Hepatocyte (in vitro differentiated cells): ENCODE measurements at regions not wholly inside any gene's neighbourhood (a gene's known extent, or its start where the extent isn't known, plus 50 kb on each side); places are given as distances from the start of the nearest gene placed in this dataset.

Source experiments
- DNase-seq: peaks from one replicate; pipeline ENCODE4 v3.0.0-alpha.2; 2016; ENCODE audit warnings: low spot score
- H2AFZ ChIP-seq: fragments of 200-600 bp; sonication (generic); 2 replicates; pipeline ENCODE4 v1.6.0; 2016; ENCODE audit warnings: antibody characterized with exemption, mild to moderate bottlenecking
- H3K27ac ChIP-seq: fragments of 200-600 bp; sonication (generic); 2 replicates; pipeline ENCODE4 v1.5.1; 2016; ENCODE audit warnings: mild to moderate bottlenecking
- H3K27me3 ChIP-seq: fragments of 200-600 bp; sonication (generic); 2 replicates; pipeline ENCODE4 v1.6.1; 2016
- H3K36me3 ChIP-seq: fragments of 200-600 bp; sonication (generic); replicated peaks from 2 replicates; pipeline ENCODE4 v1.5.1; 2016; ENCODE audit warnings: low read depth; ENCODE audit not compliant: insufficient read depth
- H3K4me1 ChIP-seq: fragments of 200-600 bp; sonication (generic); 2 replicates; pipeline ENCODE4 v1.5.1; 2016; ENCODE audit warnings: mild to moderate bottlenecking, moderate library complexity; ENCODE audit not compliant: insufficient read depth
- H3K4me2 ChIP-seq: fragments of 200-600 bp; sonication (generic); 2 replicates; pipeline ENCODE4 v1.6.0; 2016
- H3K4me3 ChIP-seq: fragments of 200-600 bp; sonication (generic); 2 replicates; pipeline ENCODE4 v1.5.1; 2016; ENCODE audit warnings: mild to moderate bottlenecking
- H3K79me2 ChIP-seq: fragments of 200-600 bp; sonication (generic); 2 replicates; pipeline ENCODE4 v1.6.0; 2017; ENCODE audit warnings: mild to moderate bottlenecking
- H3K9me2 ChIP-seq: fragments of 200-600 bp; sonication (generic); replicated peaks from 2 replicates; pipeline ENCODE4 v1.6.0; 2017; ENCODE audit warnings: mild to moderate bottlenecking; ENCODE audit not compliant: insufficient read depth
- H3K9me3 ChIP-seq: fragments of 200-600 bp; sonication (generic); 2 replicates; pipeline ENCODE4 v1.5.1; 2016; ENCODE audit warnings: low read depth, mild to moderate bottlenecking
- H4K20me1 ChIP-seq: fragments of 200-600 bp; sonication (generic); 2 replicates; pipeline ENCODE4 v1.6.0; 2016; ENCODE audit warnings: mild to moderate bottlenecking; ENCODE audit not compliant: insufficient read depth, poor library complexity, severe bottlenecking
- CTCF ChIP-seq: fragments of 200-600 bp; sonication (generic); IDR thresholded peaks from 2 replicates; pipeline ENCODE4 v1.5.1; 2016; ENCODE audit warnings: antibody characterized with exemption, mild to moderate bottlenecking; ENCODE audit not compliant: poor library complexity
- EZH2 ChIP-seq: fragments of 200-600 bp; sonication (generic); IDR thresholded peaks from 2 replicates; pipeline ENCODE4 v1.6.1; 2016; ENCODE audit warnings: antibody characterized with exemption, mild to moderate bottlenecking, borderline replicate concordance
- EZH2phosphoT487 ChIP-seq: fragments of 200-600 bp; sonication (generic); IDR thresholded peaks from one replicate; pipeline ENCODE4 v1.6.1; 2018; ENCODE audit warnings: antibody characterized with exemption, mild to moderate bottlenecking, low read depth, moderate library complexity; ENCODE audit not compliant: unreplicated experiment, severe bottlenecking
- WGBS: methylation state at CpG from one replicate; pipeline ENCODE4 v1.1.6; 2016; ENCODE audit warnings: low lambda C conversion rate; ENCODE audit errors: missing lambda C conversion rate; 5-methylcytosine and 5-hydroxymethylcytosine counted together

- TF ChIP-seq EZH2phosphoT487: no peak
- no peak for TF ChIP-seq EZH2
- TF ChIP-seq CTCF: no peak
- Histone ChIP-seq H3K9me3 (no peaks in the 10 kb centered on the region), H3K27me3 (no peaks in the 10 kb centered on the region), H3K79me2 (no peaks in the 10 kb centered on the region), H3K36me3 (no peaks in the 10 kb centered on the region), H3K4me2 (no peak overlapping the region), H4K20me1 (no peaks in the 10 kb centered on the region), H3K4me1 (no peaks in the 10 kb centered on the region), H3K4me3 (no peak overlapping the region), H3K9me2 (no peaks in the 10 kb centered on the region), H2AFZ (no peak overlapping the region), H3K27ac (no peak overlapping the region)
- no peak for DNase-seq
Observed at GRCh38 chr7:142409471-142409870, 151.6 kb upstream of the PRSS58 start.

- H3K4me2 ChIP-seq: no peak overlapping the region
- no peak for DNase-seq
- H3K4me3 ChIP-seq: no peak overlapping the region
- no peaks in the 10 kb centered on the region for H4K20me1 ChIP-seq
- no peaks in the 10 kb centered on the region for H3K9me3 ChIP-seq
- no peaks in the 10 kb centered on the region for H3K27me3 ChIP-seq
- no peak overlapping the region for H2AFZ ChIP-seq
- no peaks in the 10 kb centered on the region for H3K9me2 ChIP-seq
- H3K79me2 ChIP-seq: no peaks in the 10 kb centered on the region
- TF ChIP-seq EZH2phosphoT487: no peak
- no peak for TF ChIP-seq CTCF
- TF ChIP-seq EZH2: no peak
- H3K36me3 ChIP-seq: no peaks in the 10 kb centered on the region
- no peak overlapping the region for H3K27ac ChIP-seq
- no peaks in the 10 kb centered on the region for H3K4me1 ChIP-seq
Observed at GRCh38 chr7:142408794-142409193, 150.9 kb upstream of the PRSS58 start.

GRCh38 chr7:142407939-142408570 is 150.2 kb upstream of the PRSS58 start:
- Histone ChIP-seq H3K4me2 (no peak overlapping the region), H3K9me3 (no peaks in the 10 kb centered on the region), H3K36me3 (no peaks in the 10 kb centered on the region), H4K20me1 (no peaks in the 10 kb centered on the region), H3K27me3 (no peaks in the 10 kb centered on the region), H3K9me2 (no peaks in the 10 kb centered on the region), H3K4me3 (no peak overlapping the region), H3K27ac (no peak overlapping the region), H3K79me2 (no peaks in the 10 kb centered on the region), H3K4me1 (no peaks in the 10 kb centered on the region), H2AFZ (no peak overlapping the region)
- DNase-seq: no peak
- WGBS: 87% methylated on average over 8 of the region's 8 CpGs
- TF ChIP-seq EZH2: no peak
- TF ChIP-seq CTCF: no peak
- no peak for TF ChIP-seq EZH2phosphoT487
